ENCODE measurements at regions not wholly inside any gene's neighbourhood (a gene's known extent, or its start where the extent isn't known, plus 50 kb on each side); places are given as distances from the start of the nearest gene placed in this dataset.

DNA sequence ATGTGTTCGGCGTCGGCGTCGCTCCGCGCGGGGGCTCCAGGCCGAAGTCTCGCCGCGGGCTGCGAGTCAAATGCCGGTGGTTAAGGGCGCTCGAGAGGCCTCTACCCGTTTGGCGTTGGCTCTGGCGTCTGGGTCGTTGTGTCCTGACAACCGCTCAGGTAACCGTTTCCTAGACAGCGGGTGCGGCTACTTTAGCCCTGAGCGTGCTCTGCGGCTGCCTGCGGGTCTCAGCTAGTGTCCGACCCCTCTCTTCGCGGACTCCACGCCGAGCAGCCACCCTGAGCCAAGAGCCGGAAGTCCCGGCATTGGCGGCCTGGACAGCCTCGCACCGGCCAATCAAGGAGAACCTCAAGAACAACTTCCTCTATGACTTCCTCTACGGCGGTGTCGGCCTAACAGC lies 173.4 kb downstream of the SETD4 start:
- no peak for DNase-seq

DNA sequence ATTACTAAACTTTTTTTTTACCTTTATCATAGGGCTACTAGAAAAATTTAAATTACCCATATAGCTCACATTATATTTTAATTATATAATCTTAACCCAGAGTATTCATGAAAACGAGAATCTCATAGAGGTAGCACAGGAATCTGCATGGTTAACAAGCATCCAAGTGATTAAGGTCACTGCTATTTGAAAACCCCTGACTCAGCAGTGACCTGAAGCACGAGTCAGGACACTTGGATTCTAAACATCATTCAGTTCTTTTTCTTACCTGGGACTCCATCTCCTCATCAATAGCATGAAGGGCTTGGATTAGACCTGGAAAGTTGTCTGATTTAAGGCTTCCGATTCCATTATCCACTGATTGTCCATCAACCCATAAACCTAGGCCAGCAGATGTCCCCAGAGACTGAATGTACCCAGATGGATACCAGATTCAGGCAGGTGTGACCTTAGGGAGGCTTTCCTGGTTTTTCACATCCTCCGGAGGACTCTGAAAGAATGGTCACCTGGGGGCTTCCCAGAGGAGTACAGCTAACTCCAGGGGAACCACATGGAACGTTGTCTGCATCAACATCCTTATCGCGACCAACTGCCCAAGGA lies 174.3 kb downstream of the SETD4 start:
- no peak for DNase-seq

DNA sequence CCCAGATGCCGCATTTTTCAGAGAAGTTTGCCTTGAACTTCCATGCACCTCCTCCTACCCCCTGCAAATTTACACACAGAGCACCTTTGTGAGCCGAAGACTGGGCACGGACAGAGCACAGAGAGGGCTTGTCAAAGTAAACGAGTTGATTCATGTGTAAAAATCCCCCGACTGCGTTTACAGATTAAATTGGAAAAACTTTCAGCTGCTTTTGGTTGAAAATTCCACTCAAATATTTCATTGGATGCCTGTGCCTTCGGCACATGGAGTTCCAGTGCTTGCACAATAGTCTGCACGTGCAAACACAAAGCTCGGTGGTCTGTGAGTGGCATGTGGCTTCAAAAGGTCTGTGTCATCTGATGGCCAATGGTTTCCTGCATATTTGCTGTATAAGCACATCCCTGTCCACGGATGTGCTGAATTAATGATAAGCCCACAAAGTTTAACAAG lies 177.5 kb downstream of the SETD4 start:
- no peak for DNase-seq

DNA sequence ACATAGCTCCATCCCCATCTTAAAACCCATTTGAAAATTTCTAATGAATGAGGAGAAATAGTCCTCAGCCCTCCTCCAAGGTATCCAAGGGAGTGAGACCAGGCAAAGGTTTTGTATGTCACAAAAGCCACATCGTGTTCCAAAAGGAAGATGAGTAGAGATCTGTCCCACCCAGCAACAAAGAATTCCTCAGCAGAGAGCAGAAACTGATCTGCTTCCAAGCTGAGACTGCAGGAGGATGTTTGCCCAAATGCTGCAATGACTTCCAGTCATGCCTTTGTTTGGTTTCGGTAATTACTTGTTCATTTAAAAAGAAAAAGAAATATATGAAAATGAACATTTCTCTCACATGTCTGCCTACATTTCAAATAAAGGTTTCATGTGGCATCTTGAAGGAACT lies 186.9 kb downstream of the SETD4 start:
- DNase-seq: no peak

GRCh38 chr21:35871906-35872305 lies 188.4 kb downstream of the SETD4 start:
- no peak for DNase-seq

DNA sequence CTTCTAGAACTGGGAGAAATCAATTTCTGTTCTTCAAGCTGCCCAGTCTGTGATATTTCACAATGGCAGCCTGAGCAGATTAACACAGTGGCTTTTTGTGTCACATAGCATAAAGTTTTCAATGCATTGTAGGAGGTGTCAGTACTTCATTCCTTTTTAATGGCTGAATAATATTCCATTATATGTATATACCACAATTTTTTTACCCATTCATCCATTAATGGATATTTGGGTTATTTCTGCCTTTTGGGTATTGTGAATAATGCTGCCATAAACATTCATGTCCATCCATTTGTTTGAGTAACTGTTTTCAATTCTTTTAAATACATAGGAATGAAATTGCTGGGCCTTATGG lies 191.5 kb downstream of the SETD4 start:
- no peak for DNase-seq

GRCh38 chr21:35868005-35868868 lies 192.1 kb downstream of the SETD4 start:
- DNase-seq: no peak

- no peak for DNase-seq
Measured at GRCh38 chr21:35864039-35864438, 196.3 kb downstream of the SETD4 start.

GRCh38 chr21:35862969-35863368 lies 197.4 kb downstream of the SETD4 start:
- DNase-seq: no peak

DNA sequence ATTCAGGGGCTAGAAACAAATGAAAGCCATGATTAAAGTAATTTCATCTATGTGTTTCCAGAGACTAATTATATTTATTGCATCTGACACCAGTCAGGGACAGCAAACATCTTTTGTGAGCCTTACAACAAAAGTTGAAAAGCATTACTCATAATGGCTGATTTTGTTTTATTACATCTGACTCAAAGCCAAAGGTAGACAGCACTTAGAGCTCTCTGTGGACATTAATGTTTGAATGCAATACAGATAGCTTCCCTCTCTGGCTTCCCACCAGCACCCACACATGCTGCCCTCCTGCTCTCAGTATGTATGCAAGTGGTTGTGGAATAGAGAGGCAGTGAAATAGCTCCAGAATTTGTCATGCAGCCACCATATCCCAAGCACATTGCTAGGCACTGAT lies 198.7 kb downstream of the SETD4 start:
- DNase-seq: no peak

DNA sequence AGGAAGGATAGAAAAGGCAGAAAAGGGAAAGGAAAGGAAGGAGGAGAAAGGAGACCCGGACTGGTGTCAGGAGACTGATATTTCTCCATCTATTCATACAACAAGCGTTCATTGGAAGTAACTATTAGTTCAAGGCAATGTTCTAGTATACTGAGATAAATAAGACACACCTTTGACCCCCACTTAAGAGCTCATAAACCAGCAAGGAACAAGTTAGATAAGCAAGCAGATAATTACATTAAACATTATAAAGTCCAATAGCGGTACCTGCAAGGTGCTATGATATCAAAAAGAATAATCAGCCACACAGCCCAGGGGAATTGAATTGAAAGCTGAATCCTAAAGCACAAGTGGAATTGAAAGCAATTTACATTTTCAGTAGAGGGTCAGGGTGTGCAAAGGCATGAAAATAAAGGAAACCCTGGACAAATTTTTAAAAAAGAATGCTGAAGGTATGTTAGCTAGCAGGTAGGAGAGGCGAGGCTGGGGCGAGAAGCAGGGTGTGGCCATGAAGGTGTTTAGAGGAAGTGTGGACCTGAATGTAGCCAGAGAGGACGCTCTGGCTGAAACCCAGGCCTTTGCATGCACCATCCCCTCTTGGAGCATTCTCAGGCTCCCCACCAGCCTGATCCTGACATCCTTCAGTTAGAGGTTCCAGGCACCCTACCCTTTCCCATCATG lies 200.0 kb downstream of the SETD4 start:
- no peak for DNase-seq

GRCh38 chr21:35859677-35860076 lies 200.6 kb downstream of the SETD4 start:
- no peak for DNase-seq

DNA sequence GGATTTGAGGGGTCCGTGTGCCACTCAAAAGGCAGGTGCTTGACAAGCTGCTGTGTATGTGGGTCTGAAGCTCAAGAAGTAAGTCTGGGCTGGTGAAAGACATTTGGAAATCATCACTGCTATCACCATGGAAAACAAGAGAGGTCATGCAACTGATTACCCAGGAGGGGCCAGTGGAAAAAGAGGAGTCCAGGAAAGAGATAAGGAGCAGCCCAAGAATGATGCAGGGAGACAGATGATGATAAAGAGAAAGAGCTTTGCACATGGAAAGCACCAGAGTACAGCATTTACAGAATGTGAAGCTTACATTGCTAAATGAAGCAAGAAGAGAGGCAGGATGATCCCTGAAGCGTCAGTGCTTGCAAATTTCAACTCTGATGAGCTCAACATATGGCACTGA lies 203.2 kb downstream of the SETD4 start:
- no peak for DNase-seq

DNA sequence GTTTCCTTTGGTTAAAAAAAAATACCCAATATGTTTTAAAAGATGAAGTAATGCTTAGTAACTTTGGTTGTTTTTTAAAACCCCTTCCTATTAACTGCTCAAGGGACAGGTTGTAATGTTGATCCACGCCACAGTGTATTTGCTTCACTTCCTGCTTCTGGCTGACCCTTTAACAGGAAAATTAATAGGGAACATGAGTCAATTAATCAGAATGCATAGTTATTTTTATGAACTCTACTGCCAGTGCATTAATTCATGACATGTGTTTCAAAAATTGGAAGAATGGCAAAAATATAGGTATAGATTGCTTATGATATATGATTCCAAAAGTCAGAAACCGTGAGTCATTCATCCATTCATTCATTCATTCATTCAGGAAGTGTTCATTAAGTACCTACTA lies 204.8 kb downstream of the SETD4 start:
- DNase-seq: no peak

- DNase-seq: no peak
Measured at GRCh38 chr21:35854281-35854680, 206.0 kb downstream of the SETD4 start.

GRCh38 chr21:35853321-35854239 lies 206.7 kb downstream of the SETD4 start:
- DNase-seq: no peak

- DNase-seq: no peak
Measured at GRCh38 chr21:35852820-35853219, 207.5 kb downstream of the SETD4 start.

DNA sequence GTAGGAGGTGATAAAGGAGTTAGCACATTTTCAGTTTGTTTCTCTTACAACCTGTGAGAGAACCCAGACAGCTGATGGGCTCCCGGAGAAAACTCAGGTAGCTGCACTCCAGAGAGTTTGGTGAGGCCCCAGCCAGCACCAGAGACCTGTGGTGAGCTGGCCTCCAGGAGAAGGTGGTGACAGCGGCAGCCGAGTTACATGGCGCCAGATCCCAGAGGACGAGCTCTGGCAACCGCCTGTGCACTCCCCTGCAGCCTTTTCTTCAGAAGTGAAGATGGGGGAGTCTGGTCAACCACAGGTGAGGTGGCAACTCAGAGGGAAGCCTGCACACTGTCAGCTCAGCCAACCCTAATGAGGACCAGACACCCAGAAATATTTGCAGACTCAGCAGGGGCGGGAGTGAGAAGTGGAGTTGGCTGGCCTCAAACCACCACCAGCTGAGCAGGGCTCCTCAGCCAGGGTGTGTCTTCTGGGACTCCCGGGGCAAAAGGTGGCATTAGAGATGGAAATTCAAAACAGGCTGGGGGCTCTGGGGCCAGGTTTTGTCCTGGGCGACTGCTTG lies 209.7 kb downstream of the SETD4 start:
- no peak for DNase-seq

DNA sequence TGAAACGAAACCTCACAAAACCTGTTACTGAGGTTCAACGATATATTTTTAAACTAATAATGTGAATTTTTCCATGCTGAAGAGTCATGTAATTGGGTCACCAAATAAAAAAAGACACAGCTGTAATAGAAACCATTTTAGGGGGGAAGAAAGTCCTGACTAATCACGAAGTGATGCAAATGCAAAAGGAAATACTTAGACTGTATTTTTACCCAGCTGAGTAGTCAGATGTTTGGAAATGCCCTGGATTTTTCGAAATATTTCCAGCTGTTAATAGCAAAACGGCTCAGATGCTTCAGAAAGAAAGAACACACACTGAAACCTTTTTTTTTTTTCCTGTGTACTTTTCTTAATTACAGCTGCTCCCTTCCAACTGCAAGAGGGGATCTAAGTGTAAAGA lies 210.3 kb downstream of the SETD4 start:
- DNase-seq: no peak

DNA sequence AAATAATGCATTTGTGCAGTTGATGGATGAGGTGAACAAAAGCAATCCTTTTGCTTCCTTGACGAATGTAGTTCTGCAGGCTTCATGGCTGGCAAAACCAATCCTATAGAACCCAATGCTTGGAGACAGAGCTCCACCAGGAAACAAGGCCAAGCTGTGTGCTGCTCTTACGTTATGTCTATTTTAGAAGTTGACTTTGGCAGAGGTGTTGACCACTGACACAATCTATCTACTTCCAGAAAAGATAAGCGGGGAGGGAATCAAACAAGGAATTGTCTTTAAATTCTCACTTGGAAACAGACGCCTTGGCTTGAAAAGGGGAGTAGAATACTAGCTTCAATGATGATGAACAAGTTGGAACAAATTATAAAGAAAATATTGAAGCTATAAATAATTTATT lies 211.2 kb downstream of the SETD4 start:
- DNase-seq: no peak

DNA sequence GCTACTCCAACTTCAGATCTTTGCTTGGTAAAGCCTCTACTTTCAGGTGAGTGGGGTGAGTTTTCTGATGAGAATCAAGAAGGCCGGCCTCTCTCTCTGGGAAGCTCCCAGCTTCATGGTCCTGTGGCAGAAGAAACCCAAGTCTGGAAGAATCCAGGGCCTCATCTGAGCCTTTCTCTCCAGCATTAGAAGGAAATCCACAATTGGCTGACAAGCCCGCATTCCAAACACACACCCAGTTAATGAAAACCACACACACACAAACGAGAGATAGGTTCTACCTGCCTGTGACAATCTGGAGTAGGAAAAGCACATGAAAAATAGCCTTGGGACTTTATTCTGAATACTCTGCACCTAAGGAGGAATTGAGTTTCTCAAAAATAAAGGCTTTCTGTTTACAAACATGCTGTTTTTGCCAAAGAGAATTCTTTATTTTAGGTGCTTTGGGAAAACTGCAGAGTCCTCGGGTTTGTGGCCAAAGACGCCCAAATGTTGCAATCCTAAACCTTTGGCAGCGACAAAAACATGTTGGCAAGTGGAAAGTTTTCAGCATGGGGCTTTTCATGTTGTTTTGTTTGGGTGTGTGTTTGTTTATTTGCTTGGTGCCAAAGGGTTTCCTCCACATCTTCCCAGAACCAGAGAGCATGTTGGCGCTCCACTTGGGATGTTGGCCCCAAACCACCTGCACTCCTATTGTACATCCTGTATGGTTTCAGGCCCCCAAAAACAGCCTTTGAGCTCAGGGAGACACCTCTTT lies 216.2 kb downstream of the SETD4 start:
- DNase-seq: no peak

GRCh38 chr21:35840949-35841348 lies 219.4 kb downstream of the SETD4 start:
- DNase-seq: no peak
